KMS-11 (cell line): ENCODE measurements at regions not wholly inside any gene's neighbourhood (a gene's known extent, or its start where the extent isn't known, plus 50 kb on each side); places are given as distances from the start of the nearest gene placed in this dataset.

Experiments used
- H2AFZ ChIP-seq: fragments of 200-600 bp; sonication (generic); 2 replicates; pipeline ENCODE4 v1.6.1; 2016; ENCODE audit warnings: antibody characterized with exemption, mixed run types, low read depth
- H3K27ac ChIP-seq: fragments of 200-600 bp; sonication (generic); 2 replicates; pipeline ENCODE4 v1.6.1; 2016; ENCODE audit warnings: mild to moderate bottlenecking, mixed run types
- H3K27me3 ChIP-seq: fragments of 200-600 bp; sonication (generic); 2 replicates; pipeline ENCODE4 v1.6.1; 2017; ENCODE audit warnings: mild to moderate bottlenecking, low read depth, mixed run types, moderate library complexity; ENCODE audit not compliant: insufficient read depth
- H3K36me3 ChIP-seq: fragments of 200-600 bp; sonication (generic); 2 replicates; pipeline ENCODE4 v1.6.1; 2017; ENCODE audit warnings: mild to moderate bottlenecking, mixed run types; ENCODE audit not compliant: insufficient read depth
- H3K4me1 ChIP-seq: fragments of 200-600 bp; sonication (generic); 2 replicates; pipeline ENCODE4 v1.6.1; 2016; ENCODE audit warnings: mild to moderate bottlenecking, low read depth, mixed run types; ENCODE audit not compliant: poor library complexity, severe bottlenecking
- H3K4me2 ChIP-seq: fragments of 200-600 bp; sonication (generic); 2 replicates; pipeline ENCODE4 v1.7.0; 2016; ENCODE audit warnings: mild to moderate bottlenecking, mixed run types
- H3K4me3 ChIP-seq: fragments of 200-600 bp; sonication (generic); IDR thresholded peaks from 2 replicates; pipeline ENCODE4 v1.6.1; 2017; ENCODE audit warnings: low read depth, low read length, mixed read lengths; ENCODE audit not compliant: insufficient read depth
- H3K79me2 ChIP-seq: fragments of 200-600 bp; sonication (generic); 2 replicates; pipeline ENCODE4 v1.6.1; 2016; ENCODE audit warnings: low read depth, mixed run types; ENCODE audit not compliant: insufficient read depth
- H3K9ac ChIP-seq: fragments of 200-600 bp; sonication (generic); 2 replicates; pipeline ENCODE4 v1.6.1; 2016; ENCODE audit warnings: mild to moderate bottlenecking, mixed run types
- H4K20me1 ChIP-seq: fragments of 200-600 bp; sonication (generic); 2 replicates; pipeline ENCODE4 v1.6.1; 2016; ENCODE audit warnings: mild to moderate bottlenecking, mixed run types; ENCODE audit not compliant: insufficient read depth
- TF ChIP-seq, protein P1 (sequence below): fragments of 200-600 bp; sonication (generic); conservative IDR thresholded peaks from 2 replicates; pipeline ENCODE4 v1.6.1; 2017; ENCODE audit warnings: low read depth, mild to moderate bottlenecking, antibody characterized with exemption, low read length, moderate library complexity, mixed read lengths

DNA sequence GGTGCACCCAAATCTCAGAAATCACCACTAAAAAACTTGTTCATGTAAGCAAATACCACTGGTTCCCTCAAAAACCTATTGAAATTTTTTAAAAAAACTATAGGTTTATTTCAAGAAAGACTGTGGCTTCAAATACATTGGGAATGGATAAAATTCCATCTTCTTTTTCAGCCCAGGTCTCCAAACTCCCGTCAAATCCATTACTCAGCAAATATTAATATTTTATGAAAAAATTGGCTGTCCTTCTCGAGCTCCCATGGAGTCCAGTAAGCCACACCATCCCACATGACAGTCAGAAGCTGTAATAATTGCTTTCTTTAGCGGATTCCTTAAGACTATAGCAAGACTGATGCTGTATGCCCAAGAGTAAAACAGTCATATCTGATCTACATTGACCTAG lies 204.4 kb upstream of the DOK6 start:
- H3K4me3 ChIP-seq, result no peak overlapping the region
- no peaks in the 10 kb centered on the region for H3K79me2 ChIP-seq
- H3K4me2 ChIP-seq, result no peak overlapping the region
- TF ChIP-seq, protein P1, sequence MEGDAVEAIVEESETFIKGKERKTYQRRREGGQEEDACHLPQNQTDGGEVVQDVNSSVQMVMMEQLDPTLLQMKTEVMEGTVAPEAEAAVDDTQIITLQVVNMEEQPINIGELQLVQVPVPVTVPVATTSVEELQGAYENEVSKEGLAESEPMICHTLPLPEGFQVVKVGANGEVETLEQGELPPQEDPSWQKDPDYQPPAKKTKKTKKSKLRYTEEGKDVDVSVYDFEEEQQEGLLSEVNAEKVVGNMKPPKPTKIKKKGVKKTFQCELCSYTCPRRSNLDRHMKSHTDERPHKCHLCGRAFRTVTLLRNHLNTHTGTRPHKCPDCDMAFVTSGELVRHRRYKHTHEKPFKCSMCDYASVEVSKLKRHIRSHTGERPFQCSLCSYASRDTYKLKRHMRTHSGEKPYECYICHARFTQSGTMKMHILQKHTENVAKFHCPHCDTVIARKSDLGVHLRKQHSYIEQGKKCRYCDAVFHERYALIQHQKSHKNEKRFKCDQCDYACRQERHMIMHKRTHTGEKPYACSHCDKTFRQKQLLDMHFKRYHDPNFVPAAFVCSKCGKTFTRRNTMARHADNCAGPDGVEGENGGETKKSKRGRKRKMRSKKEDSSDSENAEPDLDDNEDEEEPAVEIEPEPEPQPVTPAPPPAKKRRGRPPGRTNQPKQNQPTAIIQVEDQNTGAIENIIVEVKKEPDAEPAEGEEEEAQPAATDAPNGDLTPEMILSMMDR, result no peak
- H2AFZ ChIP-seq, result no peak overlapping the region
- no peaks in the 10 kb centered on the region for H3K27me3 ChIP-seq
- H3K27ac ChIP-seq, result no peak overlapping the region
- no peaks in the 10 kb centered on the region for H4K20me1 ChIP-seq
- no peaks in the 10 kb centered on the region; the same call in 1 of the 2 replicates for H3K36me3 ChIP-seq
- H3K4me1 ChIP-seq, result no peaks in the 10 kb centered on the region
- H3K9ac ChIP-seq, result no peak overlapping the region

DNA sequence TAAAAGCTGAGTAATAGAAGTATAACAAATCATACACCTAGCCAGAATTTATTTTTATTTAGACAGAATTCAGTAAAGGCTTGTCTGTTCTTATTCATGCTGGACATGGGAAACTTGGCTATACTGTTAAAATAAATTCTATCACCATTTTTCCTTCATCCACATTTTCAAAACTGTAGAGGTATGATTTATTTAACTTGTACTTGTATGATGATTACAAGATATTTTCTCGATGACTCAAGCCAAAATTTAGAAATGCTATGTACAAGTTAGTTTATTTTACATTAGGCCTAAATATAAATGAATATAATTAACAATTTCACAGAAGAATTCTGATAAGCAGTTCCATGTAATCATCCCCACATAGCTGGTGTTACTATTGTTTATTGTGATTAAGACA lies 194.8 kb upstream of the DOK6 start:
- no peak overlapping the region for H3K9ac ChIP-seq
- no peak overlapping the region for H3K4me2 ChIP-seq
- TF ChIP-seq, protein P1, result no peak
- H4K20me1 ChIP-seq, result no peaks in the 10 kb centered on the region
- no peak overlapping the region for H3K4me3 ChIP-seq
- no peaks in the 10 kb centered on the region for H3K79me2 ChIP-seq
- H3K36me3 ChIP-seq, result no peaks in the 10 kb centered on the region
- H3K27me3 ChIP-seq, result no peaks in the 10 kb centered on the region
- H2AFZ ChIP-seq, result no peak overlapping the region
- no peaks in the 10 kb centered on the region for H3K4me1 ChIP-seq
- no peak overlapping the region for H3K27ac ChIP-seq

DNA sequence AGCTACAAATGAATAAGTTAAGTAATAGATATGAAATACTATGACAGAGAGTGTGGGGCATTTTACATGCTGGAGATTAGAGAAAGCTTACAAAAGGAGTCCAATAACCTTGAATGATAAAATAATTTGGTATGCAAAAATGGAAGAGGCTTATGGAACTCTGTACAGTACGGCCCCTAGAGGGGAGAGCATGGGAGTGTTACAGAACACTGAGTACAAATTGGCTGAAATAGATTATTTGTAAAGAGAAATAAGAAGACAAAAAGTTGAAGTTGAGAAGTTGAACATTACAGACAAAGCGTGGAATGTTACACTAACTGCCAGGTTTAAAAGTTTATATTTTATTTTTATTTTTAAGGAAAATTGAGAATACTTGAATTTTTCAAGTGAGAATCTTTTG lies 192.1 kb upstream of the DOK6 start:
- Histone ChIP-seq H3K9ac (no peak overlapping the region), H3K79me2 (no peaks in the 10 kb centered on the region), H3K36me3 (no peaks in the 10 kb centered on the region), H2AFZ (no peak overlapping the region), H3K4me1 (no peaks in the 10 kb centered on the region), H3K27ac (no peak overlapping the region), H3K4me2 (no peak overlapping the region), H3K27me3 (no peaks in the 10 kb centered on the region), H3K4me3 (no peak overlapping the region), H4K20me1 (no peaks in the 10 kb centered on the region)
- TF ChIP-seq, protein P1, result no peak

DNA sequence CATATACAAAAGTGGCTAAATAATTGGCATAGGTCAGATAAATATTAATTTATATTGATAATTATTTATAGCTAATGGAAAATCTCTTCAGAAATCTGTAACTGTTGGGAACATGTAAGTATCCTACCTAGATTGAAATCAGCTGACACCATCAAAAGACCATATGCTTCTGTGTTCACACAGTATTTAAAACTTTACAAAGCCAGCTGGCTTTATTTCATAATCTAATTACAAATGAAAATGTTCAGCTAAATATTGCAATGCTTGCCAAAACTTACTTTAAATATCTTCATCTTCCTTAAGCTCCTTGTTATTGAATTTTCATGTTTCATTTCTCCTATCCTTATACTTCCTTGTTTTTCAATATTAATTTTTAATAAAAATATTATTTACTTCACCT lies 190.9 kb upstream of the DOK6 start:
- Histone ChIP-seq H3K27me3 (no peaks in the 10 kb centered on the region), H3K4me1 (no peaks in the 10 kb centered on the region), H2AFZ (no peak overlapping the region), H3K27ac (no peak overlapping the region), H4K20me1 (no peaks in the 10 kb centered on the region), H3K36me3 (no peaks in the 10 kb centered on the region), H3K4me3 (no peak overlapping the region), H3K79me2 (no peaks in the 10 kb centered on the region), H3K9ac (no peak overlapping the region), H3K4me2 (no peak overlapping the region)
- TF ChIP-seq, protein P1, result no peak

DNA sequence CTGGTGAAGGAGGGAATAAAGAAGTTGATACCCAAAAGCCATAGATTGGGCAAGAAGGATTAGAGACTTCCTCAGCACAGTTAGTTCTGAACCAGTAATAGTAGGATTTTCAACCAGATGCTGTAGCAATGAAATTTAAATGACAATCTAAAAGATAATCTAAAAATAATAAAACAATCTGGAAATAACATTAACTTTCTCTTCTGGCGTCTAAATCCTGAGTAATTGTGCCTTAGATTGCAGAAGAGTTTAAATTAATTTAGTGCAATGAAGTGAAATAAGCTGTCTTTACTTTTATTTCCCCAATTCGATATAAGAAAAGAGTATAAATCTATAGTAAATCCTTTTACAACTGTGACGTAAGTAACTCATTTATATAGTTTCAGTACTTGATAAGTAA lies 186.8 kb upstream of the DOK6 start:
- TF ChIP-seq, protein P1, result no peak
- Histone ChIP-seq H3K4me1 (no peaks in the 10 kb centered on the region), H2AFZ (no peak overlapping the region), H3K4me3 (no peak overlapping the region), H3K79me2 (no peaks in the 10 kb centered on the region), H3K36me3 (no peaks in the 10 kb centered on the region), H3K27ac (no peak overlapping the region), H3K4me2 (no peak overlapping the region), H4K20me1 (no peaks in the 10 kb centered on the region), H3K27me3 (no peaks in the 10 kb centered on the region), H3K9ac (no peak overlapping the region)
